DMS114 treated with DMSO at 0.1 percent for 48 hours (cell line): ENCODE measurements at regions not wholly inside any gene's neighbourhood (a gene's known extent, or its start where the extent isn't known, plus 50 kb on each side); places are given as distances from the start of the nearest gene placed in this dataset.

Experiments used
- DNase-seq: peaks from one replicate; lab custom pipeline; 2025; ENCODE audit not compliant: unreplicated experiment; lab: John Stamatoyannopoulos, UW

GRCh38 chr4:19915276-19915675, 336.4 kb upstream of the SLIT2 start:
- no peak for DNase-seq

DNA sequence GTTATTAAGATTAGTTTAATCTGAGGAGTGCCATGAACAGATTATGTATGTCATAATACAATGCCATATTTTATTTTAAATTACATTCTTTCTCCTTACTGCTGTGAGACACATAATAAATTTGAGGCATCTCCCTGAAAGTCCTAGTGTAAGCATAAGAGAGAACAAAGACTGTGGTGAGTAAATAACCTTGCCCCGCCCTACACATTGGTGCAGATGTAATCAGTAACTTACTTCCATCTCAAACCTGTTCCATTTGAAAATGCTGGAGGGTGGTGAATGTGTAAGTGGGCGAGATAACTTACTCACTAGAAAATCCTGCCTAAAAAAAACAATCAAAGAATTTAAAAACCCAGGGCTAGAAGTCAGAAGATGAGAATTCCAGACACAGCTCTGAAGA, 338.1 kb upstream of the SLIT2 start:
- DNase-seq, result no peak

GRCh38 chr4:19910861-19911525, 340.7 kb upstream of the SLIT2 start:
- DNase-seq, result no peak

- DNase-seq, result no peak
Observed at GRCh38 chr4:19905024-19905423, 346.7 kb upstream of the SLIT2 start.

DNA sequence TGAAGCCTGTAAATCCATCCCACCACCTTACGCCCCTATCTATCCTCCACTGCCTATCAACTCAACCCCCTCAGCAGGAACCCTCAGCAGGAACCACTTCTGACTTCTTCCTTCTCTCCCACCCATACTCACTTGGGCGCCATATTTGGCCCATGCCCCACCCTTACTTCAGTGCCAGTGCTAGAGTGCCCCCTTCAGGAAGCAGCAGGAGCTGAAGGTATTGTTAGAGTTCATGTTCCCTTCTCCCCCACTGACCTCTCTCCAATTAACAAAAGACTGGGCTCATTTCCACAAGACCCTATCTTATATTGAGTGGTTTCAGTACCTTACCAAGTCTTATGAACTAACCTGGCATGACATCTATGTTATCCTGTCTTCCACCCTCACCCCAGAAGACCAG, 363.1 kb upstream of the SLIT2 start:
- no peak for DNase-seq

GRCh38 chr4:19883841-19884240, 367.9 kb upstream of the SLIT2 start:
- DNase-seq, result no peak

- no peak for DNase-seq
Observed at GRCh38 chr4:19880206-19880605, 371.5 kb upstream of the SLIT2 start.

GRCh38 chr4:19879330-19879729, 372.4 kb upstream of the SLIT2 start:
- DNase-seq, result no peak

DNA sequence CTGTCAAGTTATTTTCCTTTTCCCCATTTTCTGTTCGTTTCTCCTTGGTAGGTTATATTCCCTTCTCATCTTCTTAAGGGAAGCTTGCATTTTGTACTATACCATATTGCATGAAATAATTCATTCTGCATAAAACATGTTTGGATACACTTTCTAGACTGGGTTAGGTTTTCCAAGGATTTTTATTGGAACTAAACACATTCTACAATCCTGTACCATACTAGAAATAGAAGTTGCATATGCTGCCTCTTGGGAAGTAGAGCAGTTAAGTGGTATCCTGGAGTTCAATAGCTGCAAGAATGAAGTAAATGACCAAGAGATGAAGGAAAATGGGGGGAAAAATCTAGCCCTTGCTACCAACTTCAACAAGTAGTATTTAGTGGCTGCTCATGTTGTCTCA, 393.7 kb upstream of the SLIT2 start:
- DNase-seq, result no peak

DNA sequence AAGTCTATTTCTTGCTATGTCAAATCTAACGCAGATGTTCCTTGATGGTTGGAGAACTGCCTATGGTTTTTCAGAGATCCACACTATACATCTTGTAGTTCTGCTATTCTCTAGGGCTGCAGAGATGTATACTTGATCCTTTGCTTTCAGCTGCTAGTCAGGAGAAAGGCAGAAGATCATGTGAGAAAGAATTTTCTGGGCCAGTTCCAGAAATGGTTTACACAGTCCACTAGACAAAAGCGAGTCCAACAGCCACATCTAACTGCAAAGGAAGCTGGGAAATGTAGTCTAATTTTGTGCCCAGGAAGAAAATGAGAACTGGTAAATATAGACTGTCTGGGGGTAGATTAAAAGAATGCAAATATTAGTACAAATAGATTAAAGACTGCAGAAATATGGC, 394.3 kb upstream of the SLIT2 start:
- DNase-seq, result no peak

DNA sequence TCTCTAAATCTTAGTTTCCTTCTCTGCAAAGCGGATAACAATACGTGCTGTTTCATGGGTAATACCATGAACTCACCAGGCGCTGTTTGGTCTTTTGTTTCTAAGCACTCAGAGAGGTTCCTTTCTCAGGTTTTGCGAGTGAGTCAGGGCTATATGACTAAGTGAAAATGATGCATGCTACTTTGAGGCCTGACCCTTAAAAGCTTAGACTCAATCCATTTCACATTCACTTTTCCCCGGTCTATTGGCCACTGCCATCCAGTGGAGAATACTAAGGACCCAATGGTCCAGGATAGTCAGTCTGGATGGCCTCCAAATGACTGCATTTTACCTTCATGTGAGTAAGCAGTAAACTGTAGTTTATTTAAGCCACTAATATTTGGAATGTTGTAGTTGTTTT, 400.8 kb upstream of the SLIT2 start:
- DNase-seq, result no peak

DNA sequence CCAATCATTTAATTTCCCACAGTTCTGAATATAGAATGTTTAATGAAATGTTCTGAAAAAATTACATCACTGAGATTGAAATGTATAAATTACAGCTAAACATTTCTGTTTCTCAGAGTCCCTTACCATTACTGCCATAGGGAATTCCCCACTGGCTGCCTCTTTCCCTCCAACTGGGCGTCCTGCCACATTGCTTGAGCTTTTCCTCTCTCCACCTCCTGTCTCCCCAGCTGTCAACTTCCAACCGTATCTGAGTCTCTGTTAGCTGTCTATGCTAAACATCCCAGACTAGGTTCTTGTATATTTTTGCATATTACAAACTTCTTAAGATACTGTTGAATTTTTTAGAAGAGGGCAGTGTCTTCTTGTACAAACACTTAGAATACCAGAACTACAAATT, 407.3 kb upstream of the SLIT2 start:
- no peak for DNase-seq

DNA sequence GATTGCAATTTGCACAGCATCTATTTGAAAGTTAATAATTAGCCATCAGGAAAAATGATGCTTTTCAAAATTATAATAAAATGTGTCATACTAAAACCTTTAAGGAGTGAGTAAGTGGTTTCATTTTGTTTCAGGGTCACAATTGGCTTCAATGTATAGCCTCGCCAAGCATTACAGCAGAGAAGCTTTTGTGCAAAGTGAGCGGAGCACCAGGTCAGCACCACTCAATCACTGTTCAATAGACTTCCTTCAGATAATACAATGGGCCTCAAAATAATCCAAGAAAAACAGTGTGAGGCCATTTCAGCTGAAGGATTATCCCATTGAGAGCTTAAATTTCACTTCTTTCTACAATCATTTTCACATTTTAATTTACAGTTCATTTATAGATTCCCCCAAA, 409.2 kb upstream of the SLIT2 start:
- no peak for DNase-seq

GRCh38 chr4:19838858-19839257, 412.8 kb upstream of the SLIT2 start:
- no peak for DNase-seq

GRCh38 chr4:19835429-19835828, 416.3 kb upstream of the SLIT2 start:
- DNase-seq, result no peak

DNA sequence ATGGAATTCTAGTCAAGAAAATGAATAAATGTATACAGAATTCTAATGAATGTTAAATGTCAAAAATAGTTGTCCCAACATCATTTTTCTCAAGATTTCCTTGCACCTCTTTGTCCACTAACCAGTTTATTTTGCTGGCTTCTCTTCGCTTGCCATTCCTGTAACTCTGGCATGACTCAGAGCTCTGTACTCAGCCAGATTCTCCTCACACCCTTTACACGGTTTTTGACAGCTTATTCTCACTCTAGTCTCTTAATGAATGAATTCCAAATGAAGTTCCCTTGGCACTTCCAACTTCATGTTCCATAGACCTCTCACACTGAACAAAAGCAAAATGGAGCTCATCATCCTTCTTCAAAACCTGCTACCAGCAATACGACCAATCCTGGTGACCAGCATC, 419.3 kb upstream of the SLIT2 start:
- DNase-seq, result no peak

DNA sequence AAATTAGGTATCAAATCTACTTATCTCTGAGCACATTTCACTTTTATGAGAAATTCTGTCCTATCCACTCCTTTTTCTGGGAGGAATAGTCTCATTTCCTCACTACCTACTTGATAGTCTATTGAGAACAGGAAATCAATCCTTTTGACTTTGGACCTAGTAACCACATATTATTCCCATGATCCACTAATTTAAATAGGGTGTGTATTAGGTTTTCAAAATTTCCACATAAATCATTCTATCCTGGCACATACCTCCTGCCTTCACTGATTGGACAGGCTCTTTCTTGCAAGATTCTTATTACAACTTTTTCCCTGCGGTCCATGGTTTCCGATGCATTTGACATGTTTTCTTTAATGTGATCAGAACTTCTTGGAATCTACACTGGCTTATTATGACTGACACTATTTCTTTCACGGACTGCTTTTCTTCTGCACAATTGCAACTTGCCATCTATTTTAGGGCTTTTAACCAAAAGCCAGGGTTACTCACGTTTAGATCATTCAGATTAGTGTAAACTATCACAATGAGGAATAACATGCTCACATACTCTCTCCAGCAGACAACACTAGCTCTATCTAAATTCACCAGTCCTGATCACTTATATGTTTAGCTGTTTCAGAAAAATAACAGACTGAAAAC, 419.9 kb upstream of the SLIT2 start:
- DNase-seq, result no peak

GRCh38 chr4:19829101-19829500, 422.6 kb upstream of the SLIT2 start:
- no peak for DNase-seq

DNA sequence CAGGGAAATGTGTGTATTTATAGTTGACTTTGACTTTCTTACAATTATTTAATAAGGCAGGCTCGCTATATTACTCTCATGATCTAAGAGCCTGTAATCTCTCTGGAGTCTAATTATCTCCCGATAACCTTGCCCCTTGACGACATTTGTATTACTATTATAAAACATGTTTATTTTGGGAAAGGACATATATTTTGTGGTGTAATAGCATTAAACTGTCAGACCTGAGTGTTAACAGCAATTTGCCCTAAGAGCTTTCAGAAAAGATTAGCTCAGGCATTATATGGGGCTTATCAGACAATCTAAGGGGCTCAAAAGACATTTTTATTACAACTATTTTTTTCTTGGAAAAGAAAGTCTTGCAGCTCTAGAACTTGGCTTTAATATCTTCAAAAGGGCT, 427.9 kb upstream of the SLIT2 start:
- DNase-seq, result no peak

- DNase-seq, result no peak
Observed at GRCh38 chr4:19819737-19820136, 432.0 kb upstream of the SLIT2 start.

GRCh38 chr4:19809989-19810388, 441.7 kb upstream of the SLIT2 start:
- DNase-seq, result no peak

- no peak for DNase-seq
Observed at GRCh38 chr4:19807505-19807904, 444.2 kb upstream of the SLIT2 start.

GRCh38 chr4:19806865-19807264, 444.8 kb upstream of the SLIT2 start:
- no peak for DNase-seq
